Loucy (cell line): ENCODE measurements at regions not wholly inside any gene's neighbourhood (a gene's known extent, or its start where the extent isn't known, plus 50 kb on each side); places are given as distances from the start of the nearest gene placed in this dataset.

Source experiments
- H2AFZ ChIP-seq: fragments of 200-600 bp; sonication (generic); 2 replicates; pipeline ENCODE4 v1.6.0; 2016; ENCODE audit warnings: antibody characterized with exemption, mild to moderate bottlenecking, low read length, moderate library complexity
- H3F3A ChIP-seq: fragments of 200-600 bp; 2 replicates; pipeline ENCODE4 v1.6.0; 2016; ENCODE audit warnings: antibody characterized with exemption, low read depth, mild to moderate bottlenecking
- H3K27me3 ChIP-seq: fragments of 200-600 bp; sonication (generic); 2 replicates; pipeline ENCODE4 v1.6.1; 2014; ENCODE audit warnings: low read length, mild to moderate bottlenecking; ENCODE audit not compliant: insufficient read depth, poor library complexity, severe bottlenecking
- H3K36me3 ChIP-seq: fragments of 200-600 bp; sonication (generic); 2 replicates; pipeline ENCODE4 v1.6.1; 2016; ENCODE audit warnings: low read length; ENCODE audit not compliant: insufficient read depth
- H3K4me1 ChIP-seq: fragments of 200-600 bp; sonication (generic); 2 replicates; pipeline ENCODE4 v1.5.1; 2014; ENCODE audit warnings: low read length, mild to moderate bottlenecking; ENCODE audit not compliant: insufficient read depth, poor library complexity, severe bottlenecking
- H3K4me2 ChIP-seq: fragments of 200-600 bp; sonication (generic); 2 replicates; pipeline ENCODE4 v1.6.0; 2014; ENCODE audit warnings: antibody characterized with exemption, low read length, low read depth, mild to moderate bottlenecking; ENCODE audit not compliant: poor library complexity, severe bottlenecking
- H3K4me3 ChIP-seq: fragments of 200-600 bp; sonication (generic); 2 replicates; pipeline ENCODE4 v1.5.1; 2014; ENCODE audit warnings: low read length, mild to moderate bottlenecking, mixed read lengths; ENCODE audit not compliant: poor library complexity, severe bottlenecking
- H3K79me2 ChIP-seq: fragments of 200-600 bp; sonication (generic); 2 replicates; pipeline ENCODE4 v1.6.1; 2014; ENCODE audit warnings: low read length; ENCODE audit not compliant: insufficient read depth
- H3K9ac ChIP-seq: fragments of 200-600 bp; sonication (generic); 2 replicates; pipeline ENCODE4 v1.6.0; 2014; ENCODE audit warnings: mild to moderate bottlenecking, low read depth, low read length, moderate library complexity; ENCODE audit not compliant: poor library complexity, severe bottlenecking
- H3K9me2 ChIP-seq: fragments of 200-600 bp; sonication (generic); replicated peaks from 2 replicates; pipeline ENCODE4 v1.6.1; 2016; ENCODE audit warnings: low read depth, low read length, mixed read lengths
- H3K9me3 ChIP-seq: fragments of 200-600 bp; sonication (generic); 2 replicates; pipeline ENCODE4 v1.6.1; 2014; ENCODE audit warnings: mild to moderate bottlenecking, antibody characterized with exemption, low read length, low read depth; ENCODE audit not compliant: insufficient read depth
- H4K20me1 ChIP-seq: fragments of 200-600 bp; sonication (generic); 2 replicates; pipeline ENCODE4 v1.6.0; 2014; ENCODE audit warnings: antibody characterized with exemption, low read length, mild to moderate bottlenecking; ENCODE audit not compliant: insufficient read depth, poor library complexity, severe bottlenecking
- CTCF ChIP-seq: fragments of 200-600 bp; sonication (generic); conservative IDR thresholded peaks from 2 replicates; pipeline ENCODE4 v1.5.1; 2014; ENCODE audit warnings: mild to moderate bottlenecking, antibody characterized with exemption, low read length
- EZH2phosphoT487 ChIP-seq: fragments of 200-600 bp; IDR thresholded peaks from 2 replicates; pipeline ENCODE4 v1.6.1; 2018; ENCODE audit warnings: antibody characterized with exemption, mild to moderate bottlenecking, moderate library complexity, borderline replicate concordance

GRCh38 chr2:172153156-172153555, 50.5 kb upstream of the DLX2 start:
- Histone ChIP-seq H3K79me2 (no peaks in the 10 kb centered on the region), H3K9me3 (no peaks in the 10 kb centered on the region), H3F3A (peaks cover 13% of the 10 kb centered on the region), H4K20me1 (no peaks in the 10 kb centered on the region), H2AFZ (peak overlapping the region; percentile 34; the same call in 1 of the 2 replicates), H3K4me2 (peak overlapping the region; percentile 78), H3K4me1 (peaks cover 36% of the 10 kb centered on the region), H3K36me3 (no peaks in the 10 kb centered on the region), H3K9me2 (no peaks in the 10 kb centered on the region), H3K9ac (peak overlapping the region; percentile 49), H3K4me3 (peak overlapping the region; percentile 54), H3K27me3 (no peaks in the 10 kb centered on the region)
- TF ChIP-seq CTCF (no peak), EZH2phosphoT487 (no peak)

GRCh38 chr2:172153757-172154156, 51.1 kb upstream of the DLX2 start:
- Histone ChIP-seq H3F3A (peaks cover 13% of the 10 kb centered on the region), H3K36me3 (no peaks in the 10 kb centered on the region), H3K4me1 (peaks cover 33% of the 10 kb centered on the region), H4K20me1 (no peaks in the 10 kb centered on the region), H3K9me2 (no peaks in the 10 kb centered on the region), H3K9me3 (no peaks in the 10 kb centered on the region), H3K27me3 (no peaks in the 10 kb centered on the region), H3K4me2 (peak overlapping the region; percentile 78), H3K79me2 (no peaks in the 10 kb centered on the region), H2AFZ (no peak overlapping the region; the same call in 1 of the 2 replicates), H3K4me3 (peak overlapping the region; percentile 54), H3K9ac (peak overlapping the region; percentile 49)
- no peak for TF ChIP-seq EZH2phosphoT487
- no peak for TF ChIP-seq CTCF

DNA sequence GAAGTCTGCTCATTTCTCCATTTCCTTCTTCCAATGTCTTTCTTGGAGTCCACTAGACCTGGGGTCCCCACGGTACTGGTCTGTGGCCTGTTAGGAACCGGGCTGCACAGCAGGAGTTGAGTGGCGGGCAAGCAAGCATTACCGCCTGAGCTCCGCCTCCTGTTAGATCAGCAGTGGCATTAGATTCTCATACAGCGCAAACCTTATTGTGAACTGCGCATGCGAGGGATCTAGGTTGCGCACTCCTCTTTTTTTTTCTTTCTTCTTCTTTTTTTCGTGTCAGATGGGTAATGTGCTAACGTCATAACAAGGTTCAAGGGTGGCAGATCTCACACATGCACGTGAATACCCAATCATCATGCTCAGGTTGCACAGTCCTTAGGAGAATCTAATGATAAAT, 53.1 kb upstream of the DLX2 start:
- no peaks in the 10 kb centered on the region for H3K27me3 ChIP-seq
- no peak for TF ChIP-seq EZH2phosphoT487
- no peak for TF ChIP-seq CTCF

More for the DNA sequence above, 53.1 kb upstream of the DLX2 start:
- Histone ChIP-seq H3K9me2 (no peaks in the 10 kb centered on the region), H3K9ac (no peak overlapping the region), H3K4me2 (no peak overlapping the region), H3K4me1 (peaks cover 32% of the 10 kb centered on the region), H3K9me3 (no peaks in the 10 kb centered on the region; the same call in 1 of the 2 replicates), H3F3A (peaks cover 13% of the 10 kb centered on the region), H4K20me1 (no peaks in the 10 kb centered on the region), H2AFZ (no peak overlapping the region), H3K36me3 (no peaks in the 10 kb centered on the region), H3K4me3 (no peak overlapping the region), H3K79me2 (no peaks in the 10 kb centered on the region)
